ENCODE measurements at regions not wholly inside any gene's neighbourhood (a gene's known extent, or its start where the extent isn't known, plus 50 kb on each side); places are given as distances from the start of the nearest gene placed in this dataset.

DNA sequence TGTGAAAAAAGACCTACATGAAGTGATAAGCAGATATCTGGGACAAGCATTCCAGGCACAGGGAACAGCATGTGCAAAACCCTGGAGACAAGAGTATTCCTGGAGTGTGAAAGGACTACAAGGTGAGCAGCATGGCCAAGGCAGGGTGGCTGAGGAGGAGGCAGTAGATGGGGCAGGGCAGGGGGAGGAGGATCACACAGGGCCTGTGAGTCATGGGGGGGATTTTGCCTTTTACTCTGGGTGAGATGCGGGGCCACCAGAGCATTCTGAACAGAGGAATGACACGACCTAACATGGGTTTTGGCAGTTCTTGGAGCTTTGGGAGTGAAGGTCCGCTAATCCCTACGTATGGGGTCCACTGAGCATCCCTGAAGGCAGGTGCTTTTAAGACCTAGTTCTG, 69.8 kb upstream of the CCN6 start:
- Histone ChIP-seq H3K36me3 (no peaks in the 10 kb centered on the region), H3K4me3 (no peak overlapping the region), H3K27ac (no peak overlapping the region), H3K9me3 (no peaks in the 10 kb centered on the region), H3K27me3 (no peaks in the 10 kb centered on the region), H3K4me1 (no peaks in the 10 kb centered on the region)
- WGBS, 2 donors (ENCODE audit: low coverage in 1 of 2): 85% methylated on average over 4 of the region's 4 CpGs; no CpG with 5 or more reads in 1 of the 2 donors
- TF ChIP-seq EP300 (IDR thresholded peaks at IDR 0.05; ENCODE audit: low read depth): no peak
- TF ChIP-seq POLR2AphosphoS5 (IDR thresholded peaks at IDR 0.05): no peak
- TF ChIP-seq POLR2A (IDR thresholded peaks at IDR 0.05): no peak
- TF ChIP-seq, protein P1, sequence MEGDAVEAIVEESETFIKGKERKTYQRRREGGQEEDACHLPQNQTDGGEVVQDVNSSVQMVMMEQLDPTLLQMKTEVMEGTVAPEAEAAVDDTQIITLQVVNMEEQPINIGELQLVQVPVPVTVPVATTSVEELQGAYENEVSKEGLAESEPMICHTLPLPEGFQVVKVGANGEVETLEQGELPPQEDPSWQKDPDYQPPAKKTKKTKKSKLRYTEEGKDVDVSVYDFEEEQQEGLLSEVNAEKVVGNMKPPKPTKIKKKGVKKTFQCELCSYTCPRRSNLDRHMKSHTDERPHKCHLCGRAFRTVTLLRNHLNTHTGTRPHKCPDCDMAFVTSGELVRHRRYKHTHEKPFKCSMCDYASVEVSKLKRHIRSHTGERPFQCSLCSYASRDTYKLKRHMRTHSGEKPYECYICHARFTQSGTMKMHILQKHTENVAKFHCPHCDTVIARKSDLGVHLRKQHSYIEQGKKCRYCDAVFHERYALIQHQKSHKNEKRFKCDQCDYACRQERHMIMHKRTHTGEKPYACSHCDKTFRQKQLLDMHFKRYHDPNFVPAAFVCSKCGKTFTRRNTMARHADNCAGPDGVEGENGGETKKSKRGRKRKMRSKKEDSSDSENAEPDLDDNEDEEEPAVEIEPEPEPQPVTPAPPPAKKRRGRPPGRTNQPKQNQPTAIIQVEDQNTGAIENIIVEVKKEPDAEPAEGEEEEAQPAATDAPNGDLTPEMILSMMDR (IDR thresholded peaks at IDR 0.05): no peak
- no peak for DNase-seq
- intact Hi-C loops (cut with DNase I; ENCODE audit: low total_unique reads) (no loop called here), in situ Hi-C loops (cut with MboI; ENCODE audit: low pct_ligation_motif_present in 1 of 4, low pct_unique_long_range_greater_than_20kb in 1 of 4, low sequenced_read_pairs in 3 of 4) (no loop called here)

DNA sequence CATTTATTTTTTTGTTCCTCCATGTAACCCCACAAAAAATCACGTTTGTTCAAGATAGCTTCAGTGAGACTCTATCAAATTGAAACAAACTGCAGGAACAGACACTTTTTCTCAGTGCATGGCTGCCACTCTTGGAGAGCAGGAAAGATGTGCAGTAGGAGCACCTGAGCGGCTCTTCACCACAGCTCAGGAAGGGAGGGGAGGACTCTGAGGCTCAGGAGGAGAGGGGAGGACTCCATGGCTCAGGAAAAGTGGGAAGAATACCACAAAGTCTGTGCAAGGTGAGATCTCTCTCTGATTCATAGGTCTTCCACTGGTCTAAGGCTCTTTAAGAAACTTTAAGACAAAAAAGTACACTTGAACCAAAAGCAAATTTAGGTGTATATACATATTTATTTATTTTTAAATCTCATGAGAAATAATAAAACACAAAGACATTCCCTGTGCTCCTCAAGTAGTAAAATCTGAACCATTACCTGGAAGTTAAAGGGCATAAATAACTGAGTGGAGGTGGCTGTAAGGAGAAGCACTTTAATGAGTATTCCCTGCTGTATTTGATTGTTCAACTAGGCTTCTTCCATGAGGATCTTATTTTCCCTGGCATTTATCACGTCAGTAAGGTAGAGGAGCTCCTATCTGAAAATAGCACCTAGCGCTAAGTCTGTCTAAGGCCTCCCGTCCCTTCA, 69.2 kb upstream of the CCN6 start:
- WGBS, 2 donors (ENCODE audit: low coverage in 1 of 2): 86 to 94% methylated on average over 3 to 5 of the region's 5 CpGs
- Histone ChIP-seq H3K4me3 (no peak overlapping the region), H3K4me1 (no peaks in the 10 kb centered on the region), H3K27me3 (no peaks in the 10 kb centered on the region), H3K36me3 (no peaks in the 10 kb centered on the region), H3K9me3 (no peaks in the 10 kb centered on the region), H3K27ac (no peak overlapping the region)
- no peak for TF ChIP-seq POLR2AphosphoS5 (IDR thresholded peaks at IDR 0.05)
- TF ChIP-seq, protein P1 (IDR thresholded peaks at IDR 0.05): no peak
- no peak for TF ChIP-seq POLR2A (IDR thresholded peaks at IDR 0.05)
- no peak for TF ChIP-seq EP300 (IDR thresholded peaks at IDR 0.05; ENCODE audit: low read depth)
- intact Hi-C loops (cut with DNase I; ENCODE audit: low total_unique reads) (no loop called here), in situ Hi-C loops (cut with MboI; ENCODE audit: low pct_ligation_motif_present in 1 of 4, low pct_unique_long_range_greater_than_20kb in 1 of 4, low sequenced_read_pairs in 3 of 4) (no loop called here)
- no peak for DNase-seq

DNA sequence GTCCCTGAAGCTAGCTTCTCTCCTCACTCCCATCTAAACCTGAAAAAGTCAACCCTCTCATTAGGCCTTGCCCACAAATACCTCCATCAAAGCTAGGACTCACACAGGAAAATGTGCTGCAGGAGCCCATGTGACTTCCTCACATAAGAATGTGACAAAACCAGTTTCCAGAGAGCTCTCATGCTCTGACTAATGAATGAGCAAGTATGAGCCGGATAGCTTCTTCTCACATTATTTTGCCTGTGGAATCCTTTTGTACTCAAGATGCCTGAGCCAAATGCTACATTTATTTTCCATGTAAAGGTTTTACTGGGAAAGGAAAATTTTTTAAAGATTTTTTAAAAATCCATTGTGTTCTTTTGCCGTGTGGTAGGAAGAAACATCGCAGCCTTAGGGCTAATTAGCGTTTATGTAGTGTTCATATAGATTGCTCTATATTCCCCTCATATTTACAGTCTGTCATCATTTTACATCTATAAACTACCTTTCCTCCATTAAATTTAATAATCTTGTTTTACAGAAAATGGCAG, 68.6 kb upstream of the CCN6 start:
- WGBS, 2 donors (ENCODE audit: low coverage in 1 of 2): 84 to 87% methylated on average over 4 of the region's 4 CpGs
- Histone ChIP-seq H3K4me1 (no peaks in the 10 kb centered on the region), H3K27me3 (no peaks in the 10 kb centered on the region), H3K4me3 (no peak overlapping the region), H3K9me3 (no peaks in the 10 kb centered on the region), H3K36me3 (no peaks in the 10 kb centered on the region), H3K27ac (no peak overlapping the region)
- TF ChIP-seq POLR2AphosphoS5 (IDR thresholded peaks at IDR 0.05) (no peak), POLR2A (IDR thresholded peaks at IDR 0.05) (no peak), EP300 (IDR thresholded peaks at IDR 0.05; ENCODE audit: low read depth) (no peak)
- TF ChIP-seq, protein P1 (IDR thresholded peaks at IDR 0.05): no peak
- intact Hi-C loops (cut with DNase I; ENCODE audit: low total_unique reads): no loop called here
- in situ Hi-C loops (cut with MboI; ENCODE audit: low pct_ligation_motif_present in 1 of 4, low pct_unique_long_range_greater_than_20kb in 1 of 4, low sequenced_read_pairs in 3 of 4): no loop called here
- no peak for DNase-seq

DNA sequence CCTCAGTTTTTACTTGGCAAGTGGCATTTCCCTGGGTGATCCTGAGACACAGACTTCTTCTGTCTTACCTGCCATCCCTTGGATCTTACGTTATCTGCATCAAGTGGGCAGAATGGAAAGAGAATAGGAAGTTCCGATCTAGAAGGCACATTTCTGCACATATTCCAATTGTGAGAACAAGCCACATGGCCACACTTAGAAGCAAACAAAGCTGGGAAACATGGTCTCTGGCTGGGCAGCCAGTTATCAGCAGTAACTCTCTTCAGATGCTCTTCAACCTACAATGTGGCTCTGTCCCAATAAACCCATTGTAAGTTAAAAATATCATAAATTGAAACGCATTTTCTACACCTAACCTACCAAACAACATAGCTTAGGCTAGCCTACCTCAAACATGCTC, 67.3 kb upstream of the CCN6 start:
- in situ Hi-C loops (cut with MboI; ENCODE audit: low pct_ligation_motif_present in 1 of 4, low pct_unique_long_range_greater_than_20kb in 1 of 4, low sequenced_read_pairs in 3 of 4): no loop called here
- no peak overlapping the region for H3K27ac ChIP-seq
- no peak for DNase-seq
- H3K4me3 ChIP-seq: no peak overlapping the region
- intact Hi-C loops (cut with DNase I; ENCODE audit: low total_unique reads): no loop called here
- H3K27me3 ChIP-seq: no peaks in the 10 kb centered on the region
- H3K9me3 ChIP-seq: no peaks in the 10 kb centered on the region
- no peaks in the 10 kb centered on the region for H3K36me3 ChIP-seq
- TF ChIP-seq POLR2A (IDR thresholded peaks at IDR 0.05): no peak
- no peak for TF ChIP-seq EP300 (IDR thresholded peaks at IDR 0.05; ENCODE audit: low read depth)
- no peak for TF ChIP-seq POLR2AphosphoS5 (IDR thresholded peaks at IDR 0.05)
- TF ChIP-seq, protein P1 (IDR thresholded peaks at IDR 0.05): no peak
- 98 to 100% methylated on average over 3 of the region's 3 CpGs for WGBS, 2 donors (ENCODE audit: low coverage in 1 of 2)
- no peaks in the 10 kb centered on the region for H3K4me1 ChIP-seq

Measured in transverse colon (tissue), 4 donors.